ENCODE measurements at regions not wholly inside any gene's neighbourhood (a gene's known extent, or its start where the extent isn't known, plus 50 kb on each side); places are given as distances from the start of the nearest gene placed in this dataset.

DNA sequence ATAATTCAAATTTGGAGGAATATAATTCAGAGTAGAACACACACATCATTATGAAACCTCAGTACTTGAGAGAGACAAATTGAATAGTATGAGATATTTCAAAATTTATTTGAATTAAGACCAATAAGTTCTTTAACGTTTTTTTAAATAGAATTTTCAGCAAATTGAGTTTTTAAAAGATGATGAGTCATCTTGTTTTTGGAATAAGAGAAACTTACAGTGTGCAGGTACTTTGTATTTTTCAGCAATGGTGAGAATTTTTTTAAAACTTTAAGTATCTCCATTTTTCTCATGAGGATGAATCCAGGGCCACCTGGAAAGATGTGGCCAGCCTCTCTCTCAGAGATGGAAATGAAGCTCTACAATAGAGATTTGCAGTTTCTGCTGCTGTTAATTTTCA, 1015.0 kb upstream of the TENM4 start:
- in situ Hi-C loops (cut with HindIII; ENCODE audit: low pct_unique_long_range_greater_than_20kb, low sequenced_read_pairs), result no loop called here
- no peak for TF ChIP-seq JUND (IDR thresholded peaks at IDR 0.05; ENCODE audit: low read depth)
- no peak for DNase-seq (ENCODE audit: low read depth in 1 of 2, low spot score in 1 of 2)

DNA sequence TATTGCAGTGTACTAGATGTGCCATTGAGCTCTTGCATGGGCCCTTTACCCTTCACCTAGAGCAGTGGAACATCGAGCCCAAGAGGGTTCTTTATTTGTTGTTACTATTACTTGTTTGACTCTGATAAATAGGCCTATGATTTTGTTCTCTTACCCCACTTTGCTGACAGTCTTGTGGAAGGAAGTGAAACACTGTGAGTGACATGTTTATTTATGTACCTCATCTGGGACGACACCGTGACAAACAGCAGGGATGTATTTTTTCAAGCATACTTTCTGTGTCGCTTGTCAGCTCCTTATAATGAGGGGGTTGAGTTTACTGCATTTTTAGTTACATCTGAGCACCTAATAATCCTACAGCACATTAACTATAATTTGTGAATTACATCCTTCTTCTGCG, 1010.3 kb upstream of the TENM4 start:
- no peak for DNase-seq (ENCODE audit: low read depth in 1 of 2, low spot score in 1 of 2)
- in situ Hi-C loops (cut with HindIII; ENCODE audit: low pct_unique_long_range_greater_than_20kb, low sequenced_read_pairs), result no loop called here
- no peak for TF ChIP-seq JUND (IDR thresholded peaks at IDR 0.05; ENCODE audit: low read depth)

DNA sequence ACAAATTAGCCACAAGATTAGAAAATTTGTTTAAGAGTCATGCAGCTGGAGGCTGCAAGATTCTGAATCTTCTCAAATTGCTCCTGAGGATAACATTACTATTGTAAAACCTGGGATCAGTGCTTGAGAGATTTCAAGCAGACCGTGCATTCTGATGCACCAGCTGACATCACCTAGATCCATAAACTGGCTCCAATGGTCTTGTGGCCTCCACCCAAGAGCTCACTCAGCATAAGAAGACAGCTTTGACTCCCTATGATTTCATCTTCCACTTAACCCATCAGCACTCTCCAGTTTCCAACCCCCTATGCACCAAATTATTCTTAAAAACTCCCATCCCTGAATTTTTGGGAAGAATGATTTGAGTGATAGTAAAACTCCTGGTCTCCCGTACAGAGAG, 1007.9 kb upstream of the TENM4 start:
- no peak for TF ChIP-seq JUND (IDR thresholded peaks at IDR 0.05; ENCODE audit: low read depth)
- in situ Hi-C loops (cut with HindIII; ENCODE audit: low pct_unique_long_range_greater_than_20kb, low sequenced_read_pairs), result no loop called here
- DNase-seq (ENCODE audit: low read depth in 1 of 2, low spot score in 1 of 2), result no peak

DNA sequence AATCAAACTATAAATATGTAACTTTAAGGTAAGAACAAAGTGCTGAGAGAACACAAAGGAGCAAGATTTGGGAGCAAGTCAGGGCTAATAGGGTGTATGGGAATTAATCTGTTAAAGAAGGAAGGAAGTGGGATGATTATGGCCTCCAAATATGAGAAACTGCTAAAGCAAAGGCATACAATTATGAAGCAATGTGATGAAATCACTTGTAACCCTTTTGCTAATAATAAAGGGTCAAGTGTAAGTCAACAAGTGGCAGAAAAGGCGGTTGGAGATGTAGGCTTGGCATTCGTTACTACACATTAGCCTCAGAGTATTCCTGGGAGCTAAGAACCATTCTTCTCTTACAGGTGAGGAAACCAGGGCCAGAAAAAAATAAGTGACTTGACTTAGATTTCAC, 1002.3 kb upstream of the TENM4 start:
- TF ChIP-seq JUND (IDR thresholded peaks at IDR 0.05; ENCODE audit: low read depth), result no peak
- in situ Hi-C loops (cut with HindIII; ENCODE audit: low pct_unique_long_range_greater_than_20kb, low sequenced_read_pairs), result no loop called here
- no peak for DNase-seq (ENCODE audit: low read depth in 1 of 2, low spot score in 1 of 2)

DNA sequence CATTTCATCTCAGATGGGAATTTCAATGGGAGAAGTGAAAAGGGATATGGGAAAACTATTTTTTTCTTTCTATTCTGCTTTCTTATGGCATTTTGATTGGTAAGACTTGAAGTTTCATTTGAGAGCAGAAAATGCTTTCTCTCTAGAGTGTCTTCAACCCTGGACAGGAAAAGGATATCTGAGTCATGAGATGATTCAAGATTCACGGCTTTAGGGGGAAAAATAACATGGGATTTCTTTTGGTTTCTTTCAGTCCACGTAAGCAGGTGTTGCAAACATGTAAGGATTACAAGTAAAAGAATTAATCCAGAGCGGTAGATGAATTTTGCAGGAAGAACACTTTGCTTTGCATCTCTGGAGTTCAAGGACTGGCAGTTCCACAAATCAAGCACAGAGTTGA, 1001.0 kb upstream of the TENM4 start:
- TF ChIP-seq JUND (IDR thresholded peaks at IDR 0.05; ENCODE audit: low read depth), result no peak
- no peak for DNase-seq (ENCODE audit: low read depth in 1 of 2, low spot score in 1 of 2)
- in situ Hi-C loops (cut with HindIII; ENCODE audit: low pct_unique_long_range_greater_than_20kb, low sequenced_read_pairs), result no loop called here

DNA sequence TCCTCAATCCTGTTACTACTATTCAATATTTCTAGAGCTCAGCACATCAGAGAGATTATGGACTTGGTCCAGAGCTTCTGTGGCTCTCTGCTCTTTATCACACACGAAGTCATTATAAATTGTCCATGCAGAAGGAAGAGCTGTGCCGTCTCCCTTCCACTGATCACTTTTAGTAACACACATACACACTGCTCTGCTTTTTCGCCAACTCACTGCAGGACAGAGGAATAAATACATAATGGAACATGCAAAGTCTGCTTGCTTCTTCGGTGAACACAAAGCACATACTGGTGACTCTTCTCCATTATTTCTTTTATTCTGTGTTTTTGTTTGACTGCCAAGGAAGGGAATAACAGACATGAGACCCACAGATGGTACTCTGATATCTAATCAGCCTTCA, 1000.0 kb upstream of the TENM4 start:
- in situ Hi-C loops (cut with HindIII; ENCODE audit: low pct_unique_long_range_greater_than_20kb, low sequenced_read_pairs), result no loop called here
- DNase-seq (ENCODE audit: low read depth in 1 of 2, low spot score in 1 of 2), result no peak
- TF ChIP-seq JUND (IDR thresholded peaks at IDR 0.05; ENCODE audit: low read depth), result no peak

DNA sequence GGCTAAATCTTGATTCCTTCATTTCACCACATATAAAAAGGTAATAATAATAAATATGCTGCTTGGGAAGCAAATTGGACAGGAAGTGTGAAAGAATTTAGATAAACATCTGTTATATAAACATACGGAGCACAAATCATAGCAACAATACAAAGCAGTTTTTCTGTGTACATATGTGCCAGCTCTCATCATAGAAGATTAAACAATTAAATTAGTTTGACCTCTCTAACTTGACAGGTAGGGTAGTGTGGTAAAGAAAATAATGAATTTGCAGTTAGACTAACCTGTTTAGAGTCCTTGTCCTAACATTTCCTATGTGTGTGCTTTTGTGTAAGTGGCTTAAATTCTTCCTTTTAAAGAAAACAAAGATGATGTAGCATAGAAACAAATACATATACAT, 995.7 kb upstream of the TENM4 start:
- in situ Hi-C loops (cut with HindIII; ENCODE audit: low pct_unique_long_range_greater_than_20kb, low sequenced_read_pairs), result no loop called here
- DNase-seq (ENCODE audit: low read depth in 1 of 2, low spot score in 1 of 2), result peak in 1 of 2 experiments; percentile 16
- no peak for TF ChIP-seq JUND (IDR thresholded peaks at IDR 0.05; ENCODE audit: low read depth)

DNA sequence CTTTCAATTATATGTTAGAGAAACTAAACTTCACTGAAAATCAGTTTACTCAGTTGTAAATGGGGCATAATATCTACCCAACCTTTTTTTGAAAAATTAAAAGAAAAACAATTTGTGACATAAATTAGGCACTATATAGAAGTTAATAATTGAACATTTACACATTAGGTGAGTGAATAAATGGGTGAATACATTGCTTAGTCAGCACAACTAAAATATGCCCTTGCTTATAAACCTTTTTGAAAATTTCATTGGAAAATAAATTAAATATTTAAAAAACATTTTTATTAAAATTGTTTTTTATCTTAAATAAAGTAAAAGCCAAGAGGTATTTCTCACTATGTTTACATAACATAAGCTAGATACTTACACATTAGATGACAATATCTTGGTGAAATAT, 994.5 kb upstream of the TENM4 start:
- no peak for TF ChIP-seq JUND (IDR thresholded peaks at IDR 0.05; ENCODE audit: low read depth)
- DNase-seq (ENCODE audit: low read depth in 1 of 2, low spot score in 1 of 2), result no peak
- in situ Hi-C loops (cut with HindIII; ENCODE audit: low pct_unique_long_range_greater_than_20kb, low sequenced_read_pairs), result no loop called here

DNA sequence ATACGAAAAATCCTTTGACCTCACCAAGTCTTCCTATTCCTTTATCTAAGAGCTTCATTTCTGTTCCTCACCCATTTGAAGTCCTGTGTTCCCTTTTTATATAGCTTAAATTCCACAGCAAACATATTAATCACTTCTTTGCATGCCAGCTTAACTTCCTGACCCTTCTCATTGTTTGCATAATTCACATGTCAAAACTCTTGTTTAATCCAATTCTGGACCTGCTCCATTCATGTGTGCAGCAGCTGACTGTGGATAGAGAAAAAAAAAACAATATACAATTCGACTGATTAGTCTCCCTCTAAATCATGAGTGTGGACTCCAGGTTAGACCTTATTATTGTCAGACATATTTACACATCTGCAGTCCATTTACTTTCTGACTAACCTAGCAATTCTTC, 991.2 kb upstream of the TENM4 start:
- in situ Hi-C loops (cut with HindIII; ENCODE audit: low pct_unique_long_range_greater_than_20kb, low sequenced_read_pairs), result no loop called here
- no peak for TF ChIP-seq JUND (IDR thresholded peaks at IDR 0.05; ENCODE audit: low read depth)
- DNase-seq (ENCODE audit: low read depth in 1 of 2, low spot score in 1 of 2), result no peak

DNA sequence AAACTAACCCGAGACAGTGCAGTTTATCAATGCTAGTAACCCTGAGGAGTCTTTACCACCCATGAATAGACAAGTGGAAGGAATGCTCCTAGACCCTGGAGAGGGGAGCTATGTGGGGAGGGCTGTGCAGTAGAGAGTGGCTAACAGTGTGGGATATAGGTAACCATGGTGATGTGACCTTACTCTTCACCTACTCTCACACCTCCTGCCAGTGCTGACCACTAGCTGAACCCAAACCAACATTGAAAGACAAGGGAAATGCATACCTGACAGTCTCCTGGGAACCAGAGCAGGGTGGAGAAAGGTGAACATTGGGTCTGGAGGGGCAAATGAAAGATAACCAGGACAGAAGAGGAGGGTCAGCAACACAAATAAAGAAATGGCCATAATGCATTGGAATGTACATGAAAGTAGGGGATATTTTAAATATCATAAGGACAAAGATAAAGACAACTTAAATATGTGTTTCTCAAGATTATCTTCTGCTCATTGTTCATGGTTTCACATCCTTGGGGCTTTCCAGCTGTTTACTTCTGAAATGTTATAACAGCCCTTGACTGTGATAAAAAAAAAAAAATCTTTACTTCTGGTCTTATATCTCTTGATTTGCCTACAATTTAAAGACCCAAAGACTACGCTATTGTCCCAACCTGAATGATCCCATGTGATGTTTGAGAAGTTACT, 983.3 kb upstream of the TENM4 start:
- no peak for DNase-seq (ENCODE audit: low read depth in 1 of 2, low spot score in 1 of 2)
- no peak for TF ChIP-seq JUND (IDR thresholded peaks at IDR 0.05; ENCODE audit: low read depth)
- in situ Hi-C loops (cut with HindIII; ENCODE audit: low pct_unique_long_range_greater_than_20kb, low sequenced_read_pairs), result no loop called here

DNA sequence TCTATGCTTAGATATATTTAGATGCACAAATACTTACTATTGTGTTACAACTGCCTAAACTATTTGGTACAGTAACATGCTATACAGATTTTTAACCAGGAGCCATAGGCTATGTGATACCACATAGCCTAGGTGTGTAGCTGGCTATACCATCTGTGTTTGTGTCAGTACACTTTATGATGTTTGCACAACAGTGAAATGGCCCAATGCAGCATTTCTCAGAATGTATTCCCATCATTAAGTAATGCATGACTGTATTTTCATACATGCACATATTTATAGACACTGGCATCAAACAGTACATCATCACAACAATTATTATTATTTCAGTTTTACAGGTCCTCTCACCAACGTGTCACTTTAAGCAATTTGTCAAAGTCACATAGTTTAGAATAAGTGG, 979.5 kb upstream of the TENM4 start:
- no peak for DNase-seq (ENCODE audit: low read depth in 1 of 2, low spot score in 1 of 2)
- in situ Hi-C loops (cut with HindIII; ENCODE audit: low pct_unique_long_range_greater_than_20kb, low sequenced_read_pairs), result no loop called here
- no peak for TF ChIP-seq JUND (IDR thresholded peaks at IDR 0.05; ENCODE audit: low read depth)

DNA sequence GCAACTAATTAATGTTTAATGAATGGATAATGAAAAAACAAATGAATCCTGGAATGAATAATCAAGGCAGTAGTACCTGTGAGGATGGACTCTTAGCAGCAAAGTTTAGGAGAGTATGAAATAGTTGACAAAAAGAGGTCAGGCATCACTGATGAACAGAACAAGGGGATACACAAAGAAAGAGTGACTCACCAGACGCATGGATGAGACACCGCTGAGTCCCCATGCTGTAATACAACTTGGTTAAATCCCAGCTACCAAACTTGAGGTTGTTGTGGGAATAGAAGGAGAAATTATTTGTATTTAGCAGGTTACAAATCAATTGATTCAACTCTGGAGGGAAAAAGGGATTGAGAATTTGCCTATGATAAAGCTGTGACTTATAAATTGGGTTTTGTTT, 976.9 kb upstream of the TENM4 start:
- in situ Hi-C loops (cut with HindIII; ENCODE audit: low pct_unique_long_range_greater_than_20kb, low sequenced_read_pairs), result no loop called here
- no peak for TF ChIP-seq JUND (IDR thresholded peaks at IDR 0.05; ENCODE audit: low read depth)

DNA sequence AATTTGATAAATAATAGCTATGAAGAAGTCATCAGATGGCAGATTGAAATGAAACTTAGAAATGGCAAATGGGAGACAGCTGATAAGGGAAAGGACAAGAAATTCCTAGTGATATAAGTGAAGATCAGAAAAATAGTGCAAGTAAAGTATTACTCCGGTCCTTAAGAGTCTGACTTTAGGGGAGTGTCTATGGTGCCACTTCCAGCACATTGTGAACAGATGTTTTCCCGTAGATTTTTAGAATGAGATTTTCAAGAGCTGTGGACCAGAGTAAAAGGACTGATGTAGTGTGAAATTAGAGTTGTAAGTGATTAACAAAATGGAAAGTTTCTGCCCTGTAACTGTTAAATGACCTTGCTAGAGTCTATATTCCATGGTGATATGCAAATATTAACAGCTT, 974.8 kb upstream of the TENM4 start:
- no peak for TF ChIP-seq JUND (IDR thresholded peaks at IDR 0.05; ENCODE audit: low read depth)
- in situ Hi-C loops (cut with HindIII; ENCODE audit: low pct_unique_long_range_greater_than_20kb, low sequenced_read_pairs), result no loop called here
- no peak for DNase-seq (ENCODE audit: low read depth in 1 of 2, low spot score in 1 of 2)

More for the DNA sequence above, 976.9 kb upstream of the TENM4 start:
- no peak for DNase-seq (ENCODE audit: low read depth in 1 of 2, low spot score in 1 of 2)
